OCI-LY7 (cell line): ENCODE measurements at regions not wholly inside any gene's neighbourhood (a gene's known extent, or its start where the extent isn't known, plus 50 kb on each side); places are given as distances from the start of the nearest gene placed in this dataset.
A peak's percentile ranks its signal among the peaks of the same experiment; 100 is the strongest.

Experiments used
- BruUV-seq: library from RNA; stranded (reverse); fragments of 400-500 nt; replicated peaks from 2 replicates; lab custom pipeline; 2021; lab: Mats Ljungman, UMichigan
- CTCF ChIA-PET: fragments of 300-600 bp; sonication (Branson Sonifier 250); formaldehyde crosslinking; loops from one replicate; lab custom pipeline; 2022; ENCODE audit warnings: antibody characterized with exemption; ENCODE audit not compliant: unreplicated experiment; lab: Charles Lee
- POLR2A ChIA-PET: fragments of 300-600 bp; sonication (Branson Sonifier 250); formaldehyde crosslinking; loops from one replicate; lab custom pipeline; 2022; ENCODE audit warnings: antibody characterized with exemption; lab: Charles Lee
- DNase-seq: peaks from one replicate; pipeline ENCODE4 v3.0.0-alpha.2; 2015; ENCODE audit warnings: low spot score
- H2AFZ ChIP-seq: fragments of 200-600 bp; sonication (generic), shearing (Covaris generic); 2 replicates; pipeline ENCODE4 v1.6.1; 2014; ENCODE audit warnings: mild to moderate bottlenecking, antibody characterized with exemption, low read length, moderate library complexity
- H3K27ac ChIP-seq: fragments of 200-600 bp; sonication (generic); 2 replicates; pipeline ENCODE4 v1.5.1; 2014; ENCODE audit warnings: mixed run types, low read depth, mild to moderate bottlenecking, moderate library complexity, low read length, inconsistent platforms; ENCODE audit not compliant: poor library complexity, severe bottlenecking
- H3K36me3 ChIP-seq: fragments of 200-600 bp; sonication (generic); 2 replicates; pipeline ENCODE4 v1.6.1; 2014; ENCODE audit warnings: mild to moderate bottlenecking, antibody characterized with exemption, low read length, moderate library complexity, mixed read lengths; ENCODE audit not compliant: insufficient read depth
- H3K4me1 ChIP-seq: fragments of 200-600 bp; sonication (generic); 2 replicates; pipeline ENCODE4 v1.5.1; 2014; ENCODE audit warnings: mild to moderate bottlenecking, low read length; ENCODE audit not compliant: insufficient read depth, poor library complexity, severe bottlenecking
- H3K4me2 ChIP-seq: fragments of 200-600 bp; sonication (generic); 2 replicates; pipeline ENCODE4 v1.6.1; 2014; ENCODE audit warnings: mild to moderate bottlenecking, low read length
- H3K4me3 ChIP-seq: fragments of 200-600 bp; sonication (generic); 2 replicates; pipeline ENCODE4 v1.5.1; 2014; ENCODE audit warnings: mild to moderate bottlenecking, low read depth, low read length; ENCODE audit not compliant: poor library complexity, severe bottlenecking
- H3K79me2 ChIP-seq: fragments of 200-600 bp; sonication (generic); 2 replicates; pipeline ENCODE4 v1.6.1; 2016; ENCODE audit warnings: low read depth, mild to moderate bottlenecking, low read length, moderate library complexity, mixed read lengths; ENCODE audit not compliant: insufficient read depth
- H3K9me2 ChIP-seq: fragments of 200-600 bp; sonication (generic); 2 replicates; pipeline ENCODE4 v1.6.1; 2016; ENCODE audit warnings: mild to moderate bottlenecking, low read length, mixed read lengths; ENCODE audit not compliant: insufficient read depth
- H3K9me3 ChIP-seq: fragments of 200-600 bp; sonication (generic); 2 replicates; pipeline ENCODE4 v1.6.1; 2014; ENCODE audit warnings: mild to moderate bottlenecking, mixed run types, low read length, mixed read lengths
- H4K20me1 ChIP-seq: fragments of 200-600 bp; sonication (generic); 2 replicates; pipeline ENCODE4 v1.6.1; 2014; ENCODE audit warnings: mild to moderate bottlenecking, antibody characterized with exemption, low read length, moderate library complexity, mixed read lengths; ENCODE audit not compliant: insufficient read depth
- CTCF ChIP-seq: fragments of 200-600 bp; sonication (generic); conservative IDR thresholded peaks from 2 replicates; pipeline ENCODE4 v1.5.1; 2014; ENCODE audit warnings: mild to moderate bottlenecking, antibody characterized with exemption, low read length, moderate library complexity, mixed read lengths
- EZH2phosphoT487 ChIP-seq: fragments of 200-600 bp; sonication (generic); IDR thresholded peaks from 2 replicates; pipeline ENCODE4 v1.6.1; 2018; ENCODE audit warnings: low read depth, borderline replicate concordance, mild to moderate bottlenecking, mixed run types, antibody characterized with exemption, low read length, moderate library complexity, mixed read lengths
- intact Hi-C: fragments of 100-400 bp; cut with micrococcal nuclease; formaldehyde crosslinking; loops from one replicate; pipeline ENCODE4 v1.10.0; 2022; ENCODE audit not compliant: unreplicated experiment

GRCh38 chr7:109309790-109310189 lies 740.1 kb downstream of the DNAJB9 start:
- Histone ChIP-seq H3K9me2 (no peaks in the 10 kb centered on the region), H3K27ac (no peak overlapping the region), H3K79me2 (no peaks in the 10 kb centered on the region), H3K4me2 (no peak overlapping the region), H3K4me3 (no peak overlapping the region), H4K20me1 (no peaks in the 10 kb centered on the region), H3K36me3 (no peaks in the 10 kb centered on the region), H3K9me3 (0 out of 2 replicates have a peak, but pooled peaks cover 12% of the 10 kb centered on the region), H2AFZ (no peak overlapping the region), H3K4me1 (no peaks in the 10 kb centered on the region)
- intact Hi-C loops: no loop called here
- no TSS peak for BruUV-seq
- ChIA-PET POLR2A (no interaction called here), CTCF (no interaction called here)
- DNase-seq: no peak
- TF ChIP-seq CTCF (no peak), EZH2phosphoT487 (no peak)

DNA sequence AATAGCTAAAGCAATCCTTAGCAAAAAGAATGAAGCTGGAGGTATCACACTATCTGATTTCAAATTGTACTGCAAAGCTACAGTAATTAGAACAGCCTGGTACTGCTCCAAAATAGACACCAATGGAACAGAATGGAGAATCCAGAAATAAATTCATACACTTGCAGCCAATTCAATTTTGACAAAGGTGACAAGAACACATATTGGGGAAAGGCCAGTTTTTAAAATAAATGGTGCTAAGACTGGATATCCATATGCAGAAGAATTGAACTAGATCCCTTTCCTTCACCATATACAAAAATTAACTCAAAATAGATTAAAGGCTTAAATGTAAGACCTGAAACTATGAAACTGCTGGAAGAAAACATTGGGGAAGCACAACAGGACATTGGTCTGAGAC lies 748.5 kb downstream of the DNAJB9 start:
- Histone ChIP-seq H3K27ac (no peak overlapping the region), H3K4me3 (no peak overlapping the region), H2AFZ (no peak overlapping the region), H3K4me1 (no peaks in the 10 kb centered on the region), H3K9me3 (no peaks in the 10 kb centered on the region), H4K20me1 (no peaks in the 10 kb centered on the region), H3K4me2 (no peak overlapping the region), H3K9me2 (no peaks in the 10 kb centered on the region), H3K79me2 (no peaks in the 10 kb centered on the region), H3K36me3 (no peaks in the 10 kb centered on the region)
- intact Hi-C loops: no loop called here
- no peak for TF ChIP-seq EZH2phosphoT487
- no peak for TF ChIP-seq CTCF
- no TSS peak for BruUV-seq
- no peak for DNase-seq
- ChIA-PET CTCF (no interaction called here), POLR2A (interaction anchor here (0.6 kb wide), 1 partner anchor 24 kb away, joined by 4 read pairs; no protein-coding TSS in a partner anchor)

- H3K9me2 ChIP-seq: no peaks in the 10 kb centered on the region
- intact Hi-C loops: no loop called here
- ChIA-PET CTCF (no interaction called here), POLR2A (interaction anchor here (1.3 to 1.7 kb wide), 2 partner anchors 9 to 13 kb away, joined by 3 to 4 read pairs; no protein-coding TSS in a partner anchor)
- no peak overlapping the region for H3K4me2 ChIP-seq
- no peaks in the 10 kb centered on the region for H3K79me2 ChIP-seq
- no TSS peak for BruUV-seq
- H2AFZ ChIP-seq: no peak overlapping the region
- TF ChIP-seq CTCF (no peak), EZH2phosphoT487 (no peak)
- no peak overlapping the region for H3K4me3 ChIP-seq
- H3K36me3 ChIP-seq: no peaks in the 10 kb centered on the region
- no peaks in the 10 kb centered on the region for H4K20me1 ChIP-seq
- H3K4me1 ChIP-seq: no peaks in the 10 kb centered on the region
- H3K9me3 ChIP-seq: no peaks in the 10 kb centered on the region
- no peak overlapping the region for H3K27ac ChIP-seq
- peak; percentile 1 for DNase-seq
These were observed 753.2 kb downstream of the DNAJB9 start for GRCh38 chr7:109322833-109323232.
